ENCODE measurements at regions not wholly inside any gene's neighbourhood (a gene's known extent, or its start where the extent isn't known, plus 50 kb on each side); places are given as distances from the start of the nearest gene placed in this dataset.

DNA sequence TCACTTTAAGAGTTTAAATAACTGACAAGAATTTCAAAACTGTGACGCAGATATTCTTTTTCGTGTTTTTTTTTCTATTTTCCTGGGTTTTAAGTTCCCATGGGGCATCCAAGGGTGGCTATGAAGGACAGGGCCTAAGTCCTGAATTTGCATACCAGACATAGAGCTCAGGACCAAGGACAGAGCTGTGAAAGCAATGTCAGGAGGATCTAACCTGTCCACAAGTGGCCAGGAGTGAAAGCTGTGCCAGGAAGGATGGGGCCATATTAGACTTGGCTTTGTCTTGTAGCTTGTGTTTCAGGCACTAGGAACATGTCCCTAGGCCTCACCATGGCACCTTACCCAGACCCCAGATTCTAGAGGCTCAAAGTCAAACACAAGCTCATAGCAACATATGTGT is 289.4 kb upstream of the MIR17HG start:
- CTCF ChIA-PET, result no interaction called here

DNA sequence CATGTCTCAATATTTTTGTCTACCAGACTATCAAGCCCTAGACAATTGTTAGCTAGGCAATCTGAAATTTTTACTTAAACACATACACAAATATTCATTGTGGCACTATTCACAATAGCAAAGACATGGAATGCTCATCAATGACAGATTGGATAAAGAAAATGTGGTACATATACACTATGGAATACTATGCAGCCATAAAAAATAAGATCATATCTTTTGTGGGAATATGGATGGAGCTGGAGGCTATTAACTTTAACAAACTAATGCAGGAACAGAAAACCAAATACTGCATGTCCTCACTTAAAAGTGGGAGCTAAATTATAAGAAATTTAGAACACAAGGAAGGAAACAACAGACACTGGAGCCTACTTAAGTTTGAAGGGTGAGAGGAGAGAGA is 288.6 kb upstream of the MIR17HG start:
- intact Hi-C loops (cut with micrococcal nuclease; ENCODE audit: unreplicated experiment), result no loop called here
- no peak overlapping the region for H3K27ac ChIP-seq (ENCODE audit: low read depth, low read length, poor library complexity, severe bottlenecking)
- H3K36me3 ChIP-seq (ENCODE audit: insufficient read depth, low read length, poor library complexity, severe bottlenecking), result no peaks in the 10 kb centered on the region
- ChIA-PET CTCF (no interaction called here), POLR2A (ENCODE audit: low non-redundant PET) (no interaction called here)
- H3K9me3 ChIP-seq (ENCODE audit: low read depth, low read length, poor library complexity, severe bottlenecking), result no peaks in the 10 kb centered on the region
- peaks cover under 1% of the 10 kb centered on the region for H3K27me3 ChIP-seq (replicated peaks; ENCODE audit: insufficient read depth, low read depth, low read length, poor library complexity)
- no peak overlapping the region for H3K4me3 ChIP-seq (ENCODE audit: low read depth, low read length, poor library complexity, severe bottlenecking)
- no peak for DNase-seq (ENCODE audit: low spot score)
- H3K4me1 ChIP-seq (ENCODE audit: insufficient read depth, low read length, poor library complexity, severe bottlenecking), result no peaks in the 10 kb centered on the region
- TF ChIP-seq EZH2 (IDR thresholded peaks at IDR 0.05; ENCODE audit: borderline replicate concordance, low read depth, low read length, poor library complexity, severe bottlenecking), result no peak
- TF ChIP-seq, protein P1, sequence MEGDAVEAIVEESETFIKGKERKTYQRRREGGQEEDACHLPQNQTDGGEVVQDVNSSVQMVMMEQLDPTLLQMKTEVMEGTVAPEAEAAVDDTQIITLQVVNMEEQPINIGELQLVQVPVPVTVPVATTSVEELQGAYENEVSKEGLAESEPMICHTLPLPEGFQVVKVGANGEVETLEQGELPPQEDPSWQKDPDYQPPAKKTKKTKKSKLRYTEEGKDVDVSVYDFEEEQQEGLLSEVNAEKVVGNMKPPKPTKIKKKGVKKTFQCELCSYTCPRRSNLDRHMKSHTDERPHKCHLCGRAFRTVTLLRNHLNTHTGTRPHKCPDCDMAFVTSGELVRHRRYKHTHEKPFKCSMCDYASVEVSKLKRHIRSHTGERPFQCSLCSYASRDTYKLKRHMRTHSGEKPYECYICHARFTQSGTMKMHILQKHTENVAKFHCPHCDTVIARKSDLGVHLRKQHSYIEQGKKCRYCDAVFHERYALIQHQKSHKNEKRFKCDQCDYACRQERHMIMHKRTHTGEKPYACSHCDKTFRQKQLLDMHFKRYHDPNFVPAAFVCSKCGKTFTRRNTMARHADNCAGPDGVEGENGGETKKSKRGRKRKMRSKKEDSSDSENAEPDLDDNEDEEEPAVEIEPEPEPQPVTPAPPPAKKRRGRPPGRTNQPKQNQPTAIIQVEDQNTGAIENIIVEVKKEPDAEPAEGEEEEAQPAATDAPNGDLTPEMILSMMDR (conservative IDR thresholded peaks at IDR 0.05; ENCODE audit: low read depth, low read length), result no peak
- BruUV-seq (replicated peaks), result no TSS peak

More for the DNA sequence above, 289.4 kb upstream of the MIR17HG start:
- Histone ChIP-seq H3K4me3 (ENCODE audit: low read depth, low read length, poor library complexity, severe bottlenecking) (no peak overlapping the region), H3K27me3 (replicated peaks; ENCODE audit: insufficient read depth, low read depth, low read length, poor library complexity) (no peaks in the 10 kb centered on the region), H3K36me3 (ENCODE audit: insufficient read depth, low read length, poor library complexity, severe bottlenecking) (no peaks in the 10 kb centered on the region), H3K4me1 (ENCODE audit: insufficient read depth, low read length, poor library complexity, severe bottlenecking) (no peaks in the 10 kb centered on the region), H3K27ac (ENCODE audit: low read depth, low read length, poor library complexity, severe bottlenecking) (no peak overlapping the region), H3K9me3 (ENCODE audit: low read depth, low read length, poor library complexity, severe bottlenecking) (no peaks in the 10 kb centered on the region)
- intact Hi-C loops (cut with micrococcal nuclease; ENCODE audit: unreplicated experiment), result no loop called here
- TF ChIP-seq, protein P1 (conservative IDR thresholded peaks at IDR 0.05; ENCODE audit: low read depth, low read length), result no peak
- no peak for TF ChIP-seq EZH2 (IDR thresholded peaks at IDR 0.05; ENCODE audit: borderline replicate concordance, low read depth, low read length, poor library complexity, severe bottlenecking)
- no peak for DNase-seq (ENCODE audit: low spot score)
- POLR2A ChIA-PET (ENCODE audit: low non-redundant PET), result no interaction called here
- BruUV-seq (replicated peaks), result no TSS peak

GRCh38 chr13:91066745-91067144 is 280.7 kb upstream of the MIR17HG start:
- no peaks in the 10 kb centered on the region for H3K4me1 ChIP-seq (ENCODE audit: insufficient read depth, low read length, poor library complexity, severe bottlenecking)
- no peak overlapping the region for H3K27ac ChIP-seq (ENCODE audit: low read depth, low read length, poor library complexity, severe bottlenecking)
- H3K4me3 ChIP-seq (ENCODE audit: low read depth, low read length, poor library complexity, severe bottlenecking), result no peak overlapping the region
- intact Hi-C loops (cut with micrococcal nuclease; ENCODE audit: unreplicated experiment), result no loop called here
- H3K27me3 ChIP-seq (replicated peaks; ENCODE audit: insufficient read depth, low read depth, low read length, poor library complexity), result peaks cover 38% of the 10 kb centered on the region
- no peak for DNase-seq (ENCODE audit: low spot score)
- TF ChIP-seq EZH2 (IDR thresholded peaks at IDR 0.05; ENCODE audit: borderline replicate concordance, low read depth, low read length, poor library complexity, severe bottlenecking), result no peak
- TF ChIP-seq, protein P1 (conservative IDR thresholded peaks at IDR 0.05; ENCODE audit: low read depth, low read length), result no peak
- H3K9me3 ChIP-seq (ENCODE audit: low read depth, low read length, poor library complexity, severe bottlenecking), result no peaks in the 10 kb centered on the region
- ChIA-PET POLR2A (ENCODE audit: low non-redundant PET) (no interaction called here), CTCF (no interaction called here)
- BruUV-seq (replicated peaks), result no TSS peak
- no peaks in the 10 kb centered on the region for H3K36me3 ChIP-seq (ENCODE audit: insufficient read depth, low read length, poor library complexity, severe bottlenecking)

Measured in A673 (cell line).